CD4-positive, alpha-beta T cell treated with Interleukin-2 at 100 ng/mL for 4 hours (primary cell): ENCODE measurements at regions not wholly inside any gene's neighbourhood (a gene's known extent, or its start where the extent isn't known, plus 50 kb on each side); places are given as distances from the start of the nearest gene placed in this dataset.
"Not testable (repeated sequence)": the region's sequence is repeated elsewhere in the genome, so short reads cannot be mapped to it uniquely, and the experiment has no call there.

Source experiments
- DNase-seq: peaks from one replicate; pipeline ENCODE4 v3.0.0-alpha.2; 2020; ENCODE audit warnings: low spot score

- DNase-seq: peak; percentile 85
Measured at GRCh38 chr17:30731210-30732132, 93.0 kb downstream of the CRLF3 start.

DNA sequence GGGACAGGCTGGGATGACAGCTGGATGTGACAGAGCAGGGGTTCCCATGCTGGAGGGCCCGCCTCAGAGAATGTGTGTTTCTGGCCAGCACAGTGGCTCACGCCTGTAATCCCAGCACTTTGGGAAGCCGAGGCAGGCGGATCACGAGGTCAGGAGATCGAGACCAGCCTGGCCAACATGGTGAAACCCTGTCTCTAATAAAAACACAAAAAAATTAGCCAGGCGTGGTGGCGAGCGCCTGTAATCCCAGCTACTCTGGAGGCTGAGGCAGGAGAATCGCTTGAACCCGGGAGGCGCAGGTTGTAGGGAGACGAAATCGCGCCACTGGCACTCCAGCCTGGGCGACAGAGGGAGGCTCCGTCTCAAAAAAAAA, 93.7 kb downstream of the CRLF3 start:
- DNase-seq: not testable (repeated sequence)

GRCh38 chr17:30730171-30730836, 94.2 kb downstream of the CRLF3 start:
- DNase-seq: not testable (repeated sequence)

- DNase-seq: not testable (repeated sequence)
Measured at GRCh38 chr17:30729471-30730170, 94.9 kb downstream of the CRLF3 start.

- not testable (repeated sequence) for DNase-seq
Measured at GRCh38 chr17:30727517-30727916, 97.0 kb downstream of the CRLF3 start.

DNA sequence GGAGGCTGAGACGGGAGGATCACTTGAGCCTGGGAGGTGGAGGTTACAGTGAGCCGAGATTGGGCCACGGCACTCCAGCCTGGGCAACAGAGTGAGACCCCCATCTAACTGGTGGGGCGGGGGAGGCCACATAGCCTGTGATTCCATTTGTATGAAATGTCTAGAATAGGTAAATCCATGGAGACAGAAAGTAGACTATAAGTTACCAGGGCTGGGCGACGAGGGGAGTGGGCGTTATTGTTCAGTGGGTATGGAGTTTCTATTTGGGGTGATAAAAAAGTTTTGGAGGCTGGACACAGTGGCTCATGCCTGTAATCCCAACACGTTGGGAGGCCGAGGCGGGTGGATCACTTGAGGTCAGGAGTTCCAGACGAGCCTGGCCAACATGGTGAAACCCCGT, 97.8 kb downstream of the CRLF3 start:
- DNase-seq: not testable (repeated sequence)

DNA sequence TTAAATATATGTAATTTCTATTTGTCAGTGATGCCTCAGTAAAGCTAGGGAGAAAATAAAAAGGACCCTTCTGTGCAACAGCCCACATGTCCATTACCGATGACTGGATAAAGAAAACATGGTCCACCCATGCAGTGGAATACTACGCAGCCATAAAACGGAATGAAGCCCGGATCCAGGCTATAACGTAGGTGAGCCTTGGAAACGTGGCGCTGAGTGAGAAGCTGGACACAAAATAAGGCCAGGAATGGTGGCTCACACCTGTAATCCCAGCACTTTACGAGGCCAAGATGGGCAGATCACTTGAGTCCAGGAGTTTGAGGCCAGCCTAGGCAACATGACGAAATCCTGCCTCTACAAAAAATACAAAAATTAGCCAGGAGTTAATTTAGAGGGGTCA, 98.2 kb downstream of the CRLF3 start:
- not testable (repeated sequence) for DNase-seq

- not testable (repeated sequence) for DNase-seq
Measured at GRCh38 chr17:30724034-30724650, 100.3 kb downstream of the CRLF3 start.

- DNase-seq: not testable (repeated sequence)
Measured at GRCh38 chr17:30722114-30722780, 102.2 kb downstream of the CRLF3 start.

GRCh38 chr17:30720971-30721370, 103.5 kb downstream of the CRLF3 start:
- not testable (repeated sequence) for DNase-seq

DNA sequence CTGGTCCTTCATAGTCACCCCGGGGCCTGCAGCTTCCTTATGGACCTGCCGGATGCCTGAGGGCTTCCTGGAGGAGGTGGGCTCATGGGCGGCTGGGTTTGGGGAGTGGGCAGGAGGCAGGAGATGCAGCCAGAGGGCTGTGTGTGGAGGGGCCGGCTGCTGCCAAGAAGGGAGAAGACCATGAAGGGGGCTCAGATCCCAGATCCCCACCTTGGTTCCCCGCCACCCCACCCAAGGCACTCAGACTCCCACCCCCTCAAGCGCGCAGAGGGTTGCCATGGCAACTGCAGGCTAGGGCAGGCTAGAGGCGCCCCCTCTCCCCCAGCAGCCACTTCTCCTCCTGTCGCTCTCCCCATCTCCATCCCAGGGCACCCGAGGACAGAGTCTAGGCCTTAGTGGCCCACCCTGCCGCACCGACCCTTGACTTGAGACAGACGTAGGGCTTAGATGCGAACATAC, 104.5 kb downstream of the CRLF3 start:
- DNase-seq: no peak

- DNase-seq: peak; percentile 79
Measured at GRCh38 chr17:30719131-30719973, 105.1 kb downstream of the CRLF3 start.

- DNase-seq: not testable (repeated sequence)
Measured at GRCh38 chr17:30718691-30719090, 105.8 kb downstream of the CRLF3 start.

GRCh38 chr17:30718099-30718447, 106.4 kb downstream of the CRLF3 start:
- DNase-seq: not testable (repeated sequence)

- DNase-seq: no peak
Measured at GRCh38 chr17:30717291-30718098, 107.0 kb downstream of the CRLF3 start.

DNA sequence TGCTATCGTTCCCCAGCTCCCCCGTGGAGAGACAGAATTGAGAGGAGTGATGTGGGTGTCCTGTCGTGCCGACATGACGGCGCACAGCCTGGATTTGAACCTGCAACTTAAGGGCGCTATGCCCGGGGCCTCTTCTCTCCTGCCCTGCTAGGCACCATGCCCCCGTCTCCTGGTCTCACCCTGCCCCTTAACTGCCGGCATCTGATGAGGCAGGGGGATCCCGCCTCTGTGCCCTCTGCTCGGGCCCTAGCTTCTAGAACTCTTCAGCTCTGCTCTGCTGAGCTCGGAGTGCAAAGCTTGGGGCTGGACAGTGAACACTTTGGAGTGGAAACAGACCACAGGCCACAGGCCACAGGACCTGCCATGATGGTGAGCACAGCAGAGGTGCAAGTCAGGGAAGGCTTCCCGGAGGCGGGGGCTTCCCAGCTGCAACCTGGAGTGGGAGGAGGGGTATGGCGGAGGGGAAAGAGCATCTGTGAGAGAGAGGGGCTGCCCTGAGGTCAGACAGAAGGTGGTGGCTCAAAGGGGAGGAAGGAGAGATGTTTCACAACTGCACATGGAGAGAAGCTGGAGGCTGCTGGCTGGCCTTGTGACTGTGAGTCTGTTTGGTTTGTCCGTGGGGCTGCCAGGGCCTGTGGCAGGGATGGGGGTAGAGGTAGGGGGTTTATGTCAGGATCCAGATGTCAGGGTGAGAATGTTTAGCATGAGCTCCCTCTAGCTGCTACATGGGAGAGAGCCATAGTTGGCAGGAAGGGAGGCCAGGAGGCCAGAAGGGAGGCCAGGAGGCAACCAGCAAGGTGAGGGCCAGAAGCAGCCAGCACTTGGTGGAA, 107.8 kb downstream of the CRLF3 start:
- DNase-seq: no peak

GRCh38 chr17:30714825-30715622, 109.5 kb downstream of the CRLF3 start:
- DNase-seq: peak; percentile 55

- not testable (repeated sequence) for DNase-seq
Measured at GRCh38 chr17:30713805-30714204, 110.7 kb downstream of the CRLF3 start.
